ENCODE measurements at regions not wholly inside any gene's neighbourhood (a gene's known extent, or its start where the extent isn't known, plus 50 kb on each side); places are given as distances from the start of the nearest gene placed in this dataset.
"Not testable (repeated sequence)": the region's sequence is repeated elsewhere in the genome, so short reads cannot be mapped to it uniquely, and the experiment has no call there.

DNA sequence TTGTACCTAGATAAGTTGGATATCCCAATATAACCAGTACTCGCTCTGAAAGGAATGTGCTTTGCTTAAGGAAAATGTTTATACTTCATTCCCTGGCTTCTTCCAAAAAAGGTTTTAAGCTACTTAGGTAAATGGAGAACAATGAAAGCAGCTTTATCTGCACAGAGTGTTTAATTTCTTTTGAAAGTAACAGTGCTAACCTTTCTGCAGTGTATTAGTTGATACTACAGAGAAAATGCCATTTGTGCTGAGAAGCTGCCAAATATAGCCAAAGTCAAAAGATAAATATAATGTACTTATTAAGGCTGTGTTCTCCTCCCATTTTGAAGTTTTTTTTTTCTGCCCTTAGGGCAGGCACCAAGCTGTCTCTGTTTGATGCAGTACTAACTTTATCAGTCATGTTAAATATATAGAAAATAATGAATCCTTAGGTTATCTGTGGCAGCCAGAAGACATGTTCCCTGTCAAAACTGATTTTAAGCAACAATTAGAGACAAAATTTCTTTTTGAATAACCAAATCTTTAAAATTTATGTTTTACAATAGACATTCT, 145.4 kb upstream of the KITLG start:
- DNase-seq (ENCODE audit: extremely low read depth in 1 of 11, low read depth in 9 of 11, low spot score in 4 of 11): no peak

DNA sequence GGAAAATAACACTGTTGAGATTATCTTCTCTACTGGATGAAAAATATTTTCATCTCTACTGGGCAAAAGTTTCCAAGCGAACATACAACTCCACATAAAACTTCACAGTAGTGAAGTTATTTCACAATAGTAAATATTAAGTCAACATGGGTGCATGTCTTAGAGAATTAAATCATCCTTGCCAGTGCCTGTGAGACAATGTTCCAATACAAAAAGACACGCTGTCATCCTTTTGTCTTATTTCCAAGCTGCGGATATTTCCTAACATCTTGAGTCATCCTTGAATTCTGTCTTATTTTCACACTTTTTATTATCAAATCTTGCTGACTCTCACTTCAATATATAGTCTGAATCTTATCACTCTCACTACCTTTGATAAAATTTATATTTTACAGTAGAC, 142.9 kb upstream of the KITLG start:
- DNase-seq (ENCODE audit: extremely low read depth in 1 of 11, low read depth in 9 of 11, low spot score in 4 of 11): no peak

- no peak for DNase-seq (ENCODE audit: extremely low read depth in 1 of 11, low read depth in 9 of 11, low spot score in 4 of 11)
These were observed 140.7 kb upstream of the KITLG start for GRCh38 chr12:88720785-88721650.

GRCh38 chr12:88720231-88720630, 140.0 kb upstream of the KITLG start:
- no peak for DNase-seq (ENCODE audit: extremely low read depth in 1 of 11, low read depth in 9 of 11, low spot score in 4 of 11)

GRCh38 chr12:88717188-88717587, 136.9 kb upstream of the KITLG start:
- DNase-seq (ENCODE audit: extremely low read depth in 1 of 11, low read depth in 9 of 11, low spot score in 4 of 11): no peak

GRCh38 chr12:88716240-88716639, 136.0 kb upstream of the KITLG start:
- no peak for DNase-seq (ENCODE audit: extremely low read depth in 1 of 11, low read depth in 9 of 11, low spot score in 4 of 11)

- DNase-seq (ENCODE audit: extremely low read depth in 1 of 11, low read depth in 9 of 11, low spot score in 4 of 11): no peak
These were observed 135.4 kb upstream of the KITLG start for GRCh38 chr12:88715673-88716072.

DNA sequence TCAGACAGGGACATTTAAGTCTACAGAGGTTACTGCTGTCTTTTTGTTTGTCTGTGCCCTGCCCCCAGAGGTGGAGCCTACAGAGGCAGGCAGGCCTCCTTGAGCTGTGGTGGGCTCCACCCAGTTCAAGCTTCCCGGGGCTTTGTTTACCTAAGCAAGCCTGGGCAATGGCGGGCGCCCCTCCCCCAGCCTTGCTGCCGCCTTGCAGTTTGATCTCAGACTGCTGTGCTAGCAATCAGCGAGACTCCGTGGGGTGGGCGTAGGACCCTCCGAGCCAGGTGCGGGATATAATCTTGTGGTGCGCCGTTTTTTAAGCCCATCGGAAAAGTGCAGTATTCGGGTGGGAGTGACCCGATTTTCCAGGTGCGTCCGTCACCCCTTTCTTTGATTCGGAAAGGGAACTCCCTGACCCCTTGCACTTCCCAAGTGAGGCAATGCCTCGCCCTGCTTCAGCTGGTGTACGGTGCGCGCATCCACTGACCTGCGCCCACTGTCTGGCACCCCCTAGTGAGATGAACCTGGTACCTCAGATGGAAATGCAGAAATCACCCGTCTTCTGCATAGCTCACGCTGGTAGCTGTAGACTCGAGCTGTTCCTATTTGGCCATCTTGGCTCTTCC, 134.1 kb upstream of the KITLG start:
- DNase-seq (ENCODE audit: extremely low read depth in 1 of 11, low read depth in 9 of 11, low spot score in 4 of 11): not testable (repeated sequence)

DNA sequence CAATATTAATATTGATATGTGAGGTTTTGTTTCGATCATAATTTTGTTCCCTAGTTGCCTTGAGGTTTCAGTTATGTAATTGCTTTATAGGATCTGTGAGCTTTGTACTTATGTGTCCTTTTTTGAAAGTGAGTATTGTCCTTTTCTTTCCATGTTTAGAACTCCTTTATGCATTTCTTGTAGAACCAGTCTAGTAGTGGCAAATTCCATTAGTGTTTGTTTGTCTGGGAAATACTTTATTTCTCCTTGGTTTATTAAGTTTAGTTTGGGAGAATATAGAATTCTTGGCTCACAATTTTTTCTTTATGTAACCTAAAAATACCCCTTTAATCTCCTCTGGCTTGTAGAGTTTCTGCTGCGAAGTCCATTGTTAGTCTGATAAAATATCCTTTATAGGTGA, 127.5 kb upstream of the KITLG start:
- no peak for DNase-seq (ENCODE audit: extremely low read depth in 1 of 11, low read depth in 9 of 11, low spot score in 4 of 11)

DNA sequence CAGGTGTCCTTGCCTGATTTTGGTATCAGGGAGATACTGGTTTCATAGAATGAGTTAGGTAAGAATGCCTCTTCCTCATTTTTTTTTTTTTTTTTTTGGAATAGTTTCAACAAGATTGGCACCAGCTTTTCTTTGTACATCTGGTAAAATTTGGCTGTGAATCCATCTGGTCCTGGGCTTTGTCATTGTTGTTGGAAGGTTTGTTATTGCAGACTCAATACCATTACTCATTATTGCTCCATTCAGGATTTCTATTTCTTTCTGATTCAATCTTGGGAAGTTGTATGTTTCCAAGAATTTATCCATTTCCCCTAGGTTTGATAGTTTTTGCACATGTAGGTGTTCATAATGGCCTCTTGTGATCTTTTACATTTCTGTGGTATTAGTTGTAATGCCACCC, 126.0 kb upstream of the KITLG start:
- no peak for DNase-seq (ENCODE audit: extremely low read depth in 1 of 11, low read depth in 9 of 11, low spot score in 4 of 11)

GRCh38 chr12:88703790-88704189, 123.5 kb upstream of the KITLG start:
- no peak for DNase-seq (ENCODE audit: extremely low read depth in 1 of 11, low read depth in 9 of 11, low spot score in 4 of 11)

DNA sequence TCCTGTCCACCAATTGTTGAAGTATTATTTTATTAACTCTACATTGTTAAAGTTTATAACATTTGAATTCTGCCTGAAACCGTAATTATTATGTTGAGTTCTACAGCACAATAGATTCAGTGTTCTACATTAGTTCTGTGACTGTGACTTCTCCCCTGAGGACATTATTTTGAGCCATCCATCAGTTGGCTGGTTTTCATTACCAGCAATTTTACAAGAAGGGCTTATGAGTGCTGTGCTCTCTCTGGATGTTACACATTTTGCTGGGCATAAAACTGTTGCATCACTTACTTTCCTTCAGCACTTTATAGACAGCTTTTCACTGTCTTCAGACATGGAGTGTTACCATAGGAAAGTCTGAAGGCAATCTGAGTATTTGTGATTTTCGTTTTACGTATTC, 118.2 kb upstream of the KITLG start:
- DNase-seq (ENCODE audit: extremely low read depth in 1 of 11, low read depth in 9 of 11, low spot score in 4 of 11): no peak

DNA sequence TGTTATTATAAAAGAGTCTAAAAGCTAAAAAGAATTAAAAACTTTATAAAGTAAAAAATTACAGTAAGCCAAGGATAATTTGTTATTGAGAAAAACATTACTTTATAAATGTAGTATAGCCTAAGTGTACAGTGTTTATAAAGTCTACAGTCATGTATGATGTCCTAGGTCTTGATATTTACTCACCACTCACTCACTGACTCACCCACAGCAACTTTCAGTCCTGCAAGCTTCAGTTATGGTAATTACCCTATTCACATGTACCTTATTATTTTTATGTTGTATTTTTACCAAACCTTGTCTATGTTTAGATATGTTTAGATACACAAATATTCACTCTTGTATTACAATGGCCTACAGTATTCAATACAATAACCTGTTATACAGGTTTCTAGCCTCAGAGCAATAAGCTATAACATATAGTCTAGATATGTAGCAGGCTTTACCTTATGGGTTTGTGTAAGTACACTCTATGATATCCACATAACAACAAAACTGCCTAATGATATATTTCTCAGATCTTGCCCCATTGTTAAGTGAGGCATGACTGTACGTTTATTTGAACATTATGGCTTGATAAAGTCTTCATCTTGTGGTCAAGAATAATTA, 113.7 kb upstream of the KITLG start:
- no peak for DNase-seq (ENCODE audit: extremely low read depth in 1 of 11, low read depth in 9 of 11, low spot score in 4 of 11)

GRCh38 chr12:88691811-88692210, 111.5 kb upstream of the KITLG start:
- no peak for DNase-seq (ENCODE audit: extremely low read depth in 1 of 11, low read depth in 9 of 11, low spot score in 4 of 11)

GRCh38 chr12:88684610-88685009, 104.3 kb upstream of the KITLG start:
- no peak for DNase-seq (ENCODE audit: extremely low read depth in 1 of 11, low read depth in 9 of 11, low spot score in 4 of 11)

DNA sequence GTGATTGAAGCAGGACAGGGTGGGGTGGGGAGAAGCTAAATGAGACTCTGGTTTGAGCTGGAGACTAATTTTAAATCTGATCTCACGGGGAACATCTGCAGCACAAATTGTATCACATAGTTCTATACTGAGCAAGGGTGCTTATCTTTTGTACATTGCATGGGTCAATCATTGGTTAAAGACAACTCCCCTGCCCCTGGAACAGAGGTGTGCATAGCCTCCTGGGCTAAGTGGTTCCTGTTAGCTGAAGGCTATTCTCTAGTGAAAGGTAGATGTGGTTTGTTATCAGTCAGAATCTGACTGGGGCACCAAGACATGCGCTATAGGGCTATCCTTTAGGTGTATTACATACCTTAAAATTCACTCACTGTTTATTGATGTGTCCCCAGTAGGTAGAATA, 103.9 kb upstream of the KITLG start:
- no peak for DNase-seq (ENCODE audit: extremely low read depth in 1 of 11, low read depth in 9 of 11, low spot score in 4 of 11)

GRCh38 chr12:88683628-88684027, 103.4 kb upstream of the KITLG start:
- DNase-seq (ENCODE audit: extremely low read depth in 1 of 11, low read depth in 9 of 11, low spot score in 4 of 11): no peak

DNA sequence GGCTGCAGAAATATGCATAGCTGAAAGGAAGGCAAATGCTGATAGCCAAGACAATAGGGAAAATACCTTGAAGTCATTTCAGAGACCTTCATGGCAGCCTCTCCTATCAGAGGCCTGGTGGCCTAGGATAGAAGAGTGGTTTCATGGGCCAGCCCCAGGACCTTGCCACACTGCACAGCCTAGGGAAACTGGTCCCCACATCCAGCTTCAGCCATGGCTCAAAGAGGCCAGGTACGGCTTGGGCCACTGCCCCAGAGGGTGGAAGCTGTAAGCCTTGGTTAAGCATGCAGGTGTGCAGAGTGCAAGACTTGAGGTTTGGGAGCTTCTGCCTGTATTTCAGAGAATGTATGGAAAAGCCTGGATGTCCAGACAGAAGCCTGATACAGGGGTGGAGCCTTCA, 101.0 kb upstream of the KITLG start:
- no peak for DNase-seq (ENCODE audit: extremely low read depth in 1 of 11, low read depth in 9 of 11, low spot score in 4 of 11)

GRCh38 chr12:88677464-88677863, 97.2 kb upstream of the KITLG start:
- DNase-seq (ENCODE audit: extremely low read depth in 1 of 11, low read depth in 9 of 11, low spot score in 4 of 11): no peak

GRCh38 chr12:88667615-88668014, 87.3 kb upstream of the KITLG start:
- DNase-seq (ENCODE audit: extremely low read depth in 1 of 11, low read depth in 9 of 11, low spot score in 4 of 11): not testable (repeated sequence)

All from renal cortex interstitium (tissue), 11 donors.